GM21367 (cell line): ENCODE measurements at regions not wholly inside any gene's neighbourhood (a gene's known extent, or its start where the extent isn't known, plus 50 kb on each side); places are given as distances from the start of the nearest gene placed in this dataset.

Experiments used
- ATAC-seq: cut with Tn5 transposase; IDR thresholded peaks from one replicate; pipeline ENCODE4 v1.9.1; 2021; ENCODE audit not compliant: unreplicated experiment

DNA sequence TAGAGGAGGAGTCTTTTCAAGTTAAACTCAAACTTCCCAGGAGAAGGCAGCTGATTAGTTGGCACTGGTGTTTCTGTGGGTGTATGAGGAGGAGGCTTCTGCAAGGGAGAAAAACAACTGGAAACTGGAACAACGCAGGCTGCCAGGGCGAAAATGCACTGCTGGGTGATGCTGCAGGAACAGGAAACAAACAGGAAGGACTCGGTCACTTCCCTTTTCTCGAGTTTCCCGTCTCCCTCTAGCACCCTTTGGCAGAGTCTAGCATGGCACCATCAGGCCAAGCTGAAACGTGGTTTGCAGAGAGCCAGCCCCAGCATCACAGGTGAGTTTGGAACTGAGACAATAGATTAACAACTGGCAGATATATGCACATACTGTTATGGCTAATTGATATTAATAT, 77.5 kb upstream of the CAST start:
- ATAC-seq = no peak

DNA sequence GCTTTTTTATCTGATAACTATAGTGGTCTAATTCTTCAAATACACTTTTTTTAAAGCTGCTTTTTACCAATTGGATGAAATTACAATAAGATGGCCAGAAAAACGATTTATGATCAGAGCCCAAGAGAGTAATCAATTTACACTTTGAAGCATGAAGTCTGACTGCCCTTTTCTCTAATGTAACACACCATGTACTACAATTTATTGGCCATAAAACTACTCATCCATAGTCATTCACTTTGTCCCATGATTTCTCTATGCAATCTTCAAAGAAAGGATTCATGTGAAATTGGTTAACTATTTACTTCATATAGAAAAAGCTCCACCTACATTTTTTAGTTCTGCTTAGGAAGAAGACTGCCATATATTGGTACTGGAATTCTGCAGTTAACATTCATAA, 73.6 kb upstream of the CAST start:
- ATAC-seq = no peak

DNA sequence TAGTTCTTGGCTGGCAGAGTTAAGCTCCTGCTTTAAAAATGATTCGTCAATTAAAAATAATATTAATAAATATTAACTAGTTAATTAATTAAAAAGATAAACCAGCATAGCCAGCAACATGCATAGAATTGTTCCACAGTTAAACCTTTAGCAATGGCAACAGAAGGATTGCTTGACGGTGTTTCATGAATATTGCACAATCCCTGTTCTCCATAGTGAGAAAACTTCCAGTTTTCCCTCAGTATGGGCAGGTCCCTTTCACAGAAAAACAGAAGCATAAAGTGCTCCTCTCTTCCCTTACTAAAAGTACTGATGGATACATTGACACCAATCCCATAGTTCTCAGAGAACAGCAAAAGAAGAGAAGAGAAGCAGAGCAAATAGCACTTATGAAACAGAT, 71.4 kb upstream of the CAST start:
- no peak for ATAC-seq

DNA sequence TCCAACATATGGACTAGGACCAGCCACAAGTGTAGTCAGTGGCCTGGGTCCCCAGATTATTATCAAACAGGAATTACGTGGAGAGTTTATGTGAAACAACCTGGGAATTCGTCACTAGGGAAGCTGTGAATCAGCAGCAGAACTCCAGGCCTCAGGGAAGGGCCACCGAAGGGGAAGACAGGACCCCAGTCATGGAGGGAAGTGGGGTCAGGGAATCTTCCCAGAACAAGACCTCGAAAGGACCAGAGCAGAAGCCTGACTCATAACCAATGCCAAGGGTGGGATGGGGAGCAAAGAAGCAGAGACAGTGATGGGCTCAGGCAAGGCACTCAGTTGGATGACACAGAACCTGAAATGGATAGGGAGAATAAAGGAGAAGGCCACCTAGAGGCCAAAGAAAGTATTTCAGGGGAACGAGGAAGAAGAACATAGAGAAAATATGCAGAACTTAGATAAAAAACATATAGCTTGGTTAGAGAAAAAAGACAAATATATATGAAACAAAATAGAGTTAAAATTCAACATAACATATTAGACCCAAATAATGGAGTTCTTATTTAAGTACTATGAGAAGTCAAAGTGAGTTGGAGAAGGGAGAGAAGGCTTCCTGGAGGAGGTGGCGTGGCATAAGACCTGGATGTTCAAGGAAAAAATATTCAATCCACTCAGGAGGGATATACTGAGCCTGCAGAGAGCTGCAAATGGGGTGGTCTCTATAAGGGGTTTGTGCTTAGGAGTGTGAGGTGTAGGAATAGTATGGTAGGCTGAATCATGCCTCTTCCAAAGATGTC, 66.7 kb upstream of the CAST start:
- ATAC-seq = no peak

DNA sequence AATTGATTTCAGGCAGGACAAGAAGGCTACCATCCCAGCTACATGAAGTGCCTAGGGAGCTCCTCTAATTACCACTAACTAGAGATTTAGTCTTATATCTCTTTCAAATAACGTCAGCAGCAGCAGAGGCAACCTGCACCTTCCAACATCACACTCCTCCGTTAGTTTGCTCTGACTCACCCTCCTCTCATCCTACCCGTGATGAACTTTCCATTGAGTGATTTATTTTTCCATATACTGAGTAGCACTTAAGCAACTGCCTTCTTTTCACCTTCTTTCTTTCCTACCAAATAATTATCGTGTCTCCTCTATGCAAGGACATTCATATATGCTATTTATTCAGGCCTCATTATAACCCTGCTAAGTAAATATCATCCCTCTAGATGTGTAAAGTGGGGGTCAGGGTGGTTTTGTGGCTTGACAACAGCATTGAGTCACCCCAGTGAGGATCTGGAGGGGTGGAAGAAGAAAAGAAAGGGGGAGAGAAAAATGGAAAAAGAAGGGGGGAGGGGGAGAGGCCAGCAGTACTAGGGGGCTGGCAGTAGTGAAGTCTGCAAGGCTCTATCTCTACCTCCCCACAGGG, 64.6 kb upstream of the CAST start:
- ATAC-seq = no peak

DNA sequence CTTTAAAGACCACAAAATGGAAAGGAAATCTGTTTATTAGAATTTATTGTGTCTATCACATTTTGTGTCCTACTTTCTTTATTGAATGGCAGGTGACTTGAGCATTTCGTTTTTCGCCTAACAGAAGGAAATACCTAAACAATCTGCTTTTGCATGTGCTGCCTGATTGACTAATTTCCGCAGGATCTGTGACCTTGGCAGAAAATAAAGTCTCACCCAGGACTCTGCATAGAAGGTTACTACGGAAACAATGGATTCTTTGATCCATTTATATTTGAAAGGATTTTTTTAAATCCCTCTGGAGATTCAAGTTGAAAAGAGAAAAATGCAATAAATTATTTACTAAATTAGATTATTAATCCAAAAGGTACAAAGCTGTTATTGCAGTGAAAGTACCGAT, 61.0 kb upstream of the CAST start:
- no peak for ATAC-seq

DNA sequence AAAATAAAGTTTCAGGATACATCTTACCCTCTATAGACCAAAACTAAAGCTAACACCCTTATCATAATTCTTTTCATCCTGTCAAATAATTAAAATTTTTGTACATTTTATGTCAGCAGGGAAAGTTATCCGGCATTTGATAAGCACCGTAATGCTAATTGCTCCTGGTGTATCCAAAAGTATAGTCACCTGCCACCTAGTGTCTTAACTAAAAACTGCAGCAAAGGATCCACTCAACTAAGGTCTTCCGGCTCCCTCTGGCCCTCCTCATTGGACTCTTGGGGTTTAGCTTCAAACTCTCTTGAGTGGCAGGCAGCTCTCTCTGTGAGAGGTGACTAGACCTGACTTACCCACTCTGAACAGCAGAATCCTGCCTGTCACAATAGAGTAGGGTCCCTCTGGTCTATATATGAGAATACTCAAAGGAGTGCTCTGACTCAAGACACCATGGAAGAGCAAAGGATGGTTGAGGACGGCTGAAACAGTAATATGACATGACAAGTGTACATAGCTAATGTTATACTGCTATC, 60.4 kb upstream of the CAST start:
- ATAC-seq = peak; percentile 91

DNA sequence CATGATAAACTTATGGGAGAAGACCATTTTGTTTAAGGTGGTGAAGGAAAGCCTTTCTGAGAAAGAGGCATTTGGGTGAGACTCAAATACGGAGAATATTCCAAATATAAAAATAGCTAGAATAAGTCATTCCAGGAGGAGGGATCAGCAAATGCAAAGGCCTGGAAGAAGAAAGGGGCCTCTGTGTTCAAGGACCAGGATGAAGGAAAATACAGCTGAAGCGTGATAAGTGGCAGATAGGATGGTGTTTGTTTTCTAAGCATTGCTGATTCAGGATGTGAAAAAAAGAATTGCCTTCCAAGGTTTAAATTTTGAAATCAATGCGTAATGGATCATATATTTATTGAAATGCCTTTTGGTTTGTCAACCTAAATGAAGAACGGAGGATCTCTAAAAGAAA, 59.4 kb upstream of the CAST start:
- ATAC-seq = no peak

DNA sequence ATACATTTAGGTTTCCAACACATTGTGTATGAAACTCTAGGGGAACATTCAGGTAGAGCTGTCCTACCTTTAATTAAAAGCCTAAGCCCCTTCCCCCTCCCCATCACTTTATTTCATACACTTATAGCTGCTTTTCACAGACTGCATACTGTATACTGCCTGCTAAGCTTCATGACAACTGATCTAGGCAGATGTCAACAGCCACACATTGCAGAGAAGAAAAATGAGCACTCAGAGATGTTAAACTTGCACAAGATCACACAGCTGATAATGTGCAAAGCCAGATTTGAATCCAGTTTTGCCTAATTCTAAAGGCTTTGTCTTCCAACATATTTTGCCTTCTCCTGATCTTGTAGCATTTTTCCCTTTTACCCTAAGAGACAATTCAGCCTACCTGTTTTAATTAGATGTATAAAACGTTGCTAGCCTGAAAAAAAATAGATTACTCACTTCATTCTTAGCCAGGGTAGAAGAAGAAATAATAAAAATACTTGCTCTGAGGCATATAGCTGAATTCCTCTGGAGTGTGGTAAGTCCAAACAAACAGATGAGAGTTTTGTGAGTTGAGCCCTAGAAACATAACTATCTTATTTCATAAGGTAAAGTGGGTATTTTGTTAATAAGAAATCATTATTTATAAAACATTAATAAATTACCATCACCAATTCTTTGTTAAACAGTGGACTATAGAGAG, 56.9 kb upstream of the CAST start:
- no peak for ATAC-seq

DNA sequence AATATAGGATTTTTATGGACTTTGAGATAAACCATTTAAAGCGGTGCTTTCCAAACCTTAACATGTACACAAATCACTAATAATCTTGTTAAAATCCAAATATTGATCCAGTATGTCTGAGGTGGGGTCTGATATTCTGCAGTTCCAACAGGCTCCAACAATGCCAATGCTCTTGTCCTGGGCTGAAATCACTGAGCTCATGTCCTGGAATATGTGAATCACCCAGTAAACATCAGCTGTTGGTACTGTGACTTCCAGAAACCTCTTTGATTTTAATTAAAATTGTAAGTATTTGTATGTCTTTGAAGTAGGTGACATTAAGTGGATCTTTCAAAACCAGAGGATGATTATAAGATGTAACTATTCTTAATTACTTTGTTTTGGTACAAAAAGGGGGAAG, 52.8 kb upstream of the CAST start:
- no peak for ATAC-seq

DNA sequence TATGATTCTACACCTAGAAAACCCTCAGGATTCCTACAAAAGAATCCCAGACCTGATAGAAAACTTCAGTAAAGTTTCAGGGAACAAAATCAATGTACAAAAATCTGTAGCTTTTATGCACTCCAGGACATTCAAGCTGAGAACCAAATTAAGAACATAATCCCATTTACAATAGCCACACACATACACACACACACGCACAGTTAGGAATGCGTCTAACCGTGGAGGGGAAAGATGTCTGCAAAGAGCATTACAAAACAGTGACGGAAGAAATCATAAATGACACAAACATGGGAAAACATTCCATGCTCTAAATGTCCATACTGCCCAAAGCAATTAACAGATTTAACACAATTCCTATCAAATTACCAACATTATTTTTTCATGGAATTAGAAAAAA, 51.4 kb upstream of the CAST start:
- no peak for ATAC-seq

DNA sequence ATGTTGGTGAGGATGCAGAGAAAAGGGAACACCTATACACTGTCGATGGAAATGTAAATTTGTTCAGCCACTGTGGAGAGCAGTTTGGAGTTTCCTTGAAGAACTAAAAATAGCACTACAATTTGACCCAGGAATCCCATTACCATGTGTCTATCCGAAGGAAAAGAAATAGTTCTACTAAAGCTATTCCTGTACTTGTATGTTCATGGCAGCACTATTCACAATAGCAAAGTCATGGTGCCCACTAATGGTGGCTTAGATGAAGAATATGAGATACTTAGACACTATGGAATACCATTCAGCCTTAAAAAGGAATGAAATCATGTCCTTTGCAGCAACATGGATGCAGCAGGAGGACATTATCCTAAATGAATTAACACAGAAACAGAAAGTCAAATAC, 50.2 kb upstream of the CAST start:
- ATAC-seq = no peak
